Effector memory CD4-positive, alpha-beta T cell (primary cell): ENCODE measurements at regions not wholly inside any gene's neighbourhood (a gene's known extent, or its start where the extent isn't known, plus 50 kb on each side); places are given as distances from the start of the nearest gene placed in this dataset.

Experiments used
- DNase-seq, 3 donors: peaks; one replicate each; pipeline ENCODE4 v3.0.0-alpha.2; 2020
- H3K27ac ChIP-seq: 2 replicates; pipeline ENCODE4 v1.7.0; 2013; ENCODE audit warnings: mild to moderate bottlenecking, low read length, moderate library complexity; ENCODE audit not compliant: insufficient read depth, poor library complexity, severe bottlenecking
- H3K27me3 ChIP-seq: replicated peaks from 2 replicates; pipeline ENCODE4 v1.7.0; 2013; ENCODE audit warnings: mild to moderate bottlenecking, low read length; ENCODE audit not compliant: insufficient read depth, control insufficient read depth, poor library complexity, severe bottlenecking
- H3K36me3 ChIP-seq: 2 replicates; pipeline ENCODE4 v1.7.0; 2013; ENCODE audit warnings: mild to moderate bottlenecking, low read length, moderate library complexity; ENCODE audit not compliant: control insufficient read depth, insufficient read depth
- H3K4me1 ChIP-seq: 2 replicates; pipeline ENCODE4 v1.7.0; 2013; ENCODE audit warnings: low read length, mild to moderate bottlenecking; ENCODE audit not compliant: control insufficient read depth, insufficient read depth, poor library complexity, severe bottlenecking
- H3K4me3 ChIP-seq: 2 replicates; pipeline ENCODE4 v1.7.0; 2013; ENCODE audit warnings: low read length, low read depth, mild to moderate bottlenecking; ENCODE audit not compliant: insufficient read depth, poor library complexity, severe bottlenecking
- H3K9me3 ChIP-seq: 2 replicates; pipeline ENCODE4 v1.7.0; 2013; ENCODE audit warnings: mild to moderate bottlenecking, low read length, moderate library complexity; ENCODE audit not compliant: control insufficient read depth

GRCh38 chr6:113486199-113486598 is 370.9 kb upstream of the MARCKS start:
- Histone ChIP-seq H3K4me3 (no peak overlapping the region), H3K36me3 (no peaks in the 10 kb centered on the region), H3K9me3 (no peaks in the 10 kb centered on the region)

GRCh38 chr6:113487489-113488058 is 369.6 kb upstream of the MARCKS start:
- Histone ChIP-seq H3K27ac (no peak overlapping the region), H3K4me1 (no peaks in the 10 kb centered on the region), H3K4me3 (no peak overlapping the region), H3K36me3 (no peaks in the 10 kb centered on the region), H3K9me3 (no peaks in the 10 kb centered on the region), H3K27me3 (no peaks in the 10 kb centered on the region)
- no peak for DNase-seq

More at GRCh38 chr6:113486199-113486598, 370.9 kb upstream of the MARCKS start:
- H3K27ac ChIP-seq: no peak overlapping the region
- no peaks in the 10 kb centered on the region for H3K27me3 ChIP-seq
- DNase-seq: no peak
- no peaks in the 10 kb centered on the region for H3K4me1 ChIP-seq

GRCh38 chr6:113488061-113488460 is 369.1 kb upstream of the MARCKS start:
- no peak overlapping the region for H3K27ac ChIP-seq

GRCh38 chr6:113488812-113489685 is 368.1 kb upstream of the MARCKS start:
- Histone ChIP-seq H3K27me3 (no peaks in the 10 kb centered on the region), H3K27ac (no peak overlapping the region), H3K9me3 (no peaks in the 10 kb centered on the region), H3K4me3 (no peak overlapping the region), H3K36me3 (no peaks in the 10 kb centered on the region), H3K4me1 (no peaks in the 10 kb centered on the region)
- DNase-seq: no peak

More at GRCh38 chr6:113488061-113488460, 369.1 kb upstream of the MARCKS start:
- Histone ChIP-seq H3K36me3 (no peaks in the 10 kb centered on the region), H3K4me1 (no peaks in the 10 kb centered on the region), H3K4me3 (no peak overlapping the region), H3K9me3 (no peaks in the 10 kb centered on the region), H3K27me3 (no peaks in the 10 kb centered on the region)
- no peak for DNase-seq

GRCh38 chr6:113489952-113490746 is 367.0 kb upstream of the MARCKS start:
- Histone ChIP-seq H3K4me3 (no peak overlapping the region), H3K27ac (no peak overlapping the region), H3K4me1 (no peaks in the 10 kb centered on the region), H3K36me3 (no peaks in the 10 kb centered on the region), H3K9me3 (no peaks in the 10 kb centered on the region), H3K27me3 (no peaks in the 10 kb centered on the region)
- DNase-seq: no peak

GRCh38 chr6:113491376-113491775 is 365.8 kb upstream of the MARCKS start:
- DNase-seq: no peak
- no peak overlapping the region for H3K27ac ChIP-seq

GRCh38 chr6:113493991-113494390 is 363.2 kb upstream of the MARCKS start:
- H3K27ac ChIP-seq: no peak overlapping the region
- H3K9me3 ChIP-seq: no peaks in the 10 kb centered on the region
- no peaks in the 10 kb centered on the region for H3K36me3 ChIP-seq
- no peak for DNase-seq
- H3K4me1 ChIP-seq: no peaks in the 10 kb centered on the region
- no peak overlapping the region for H3K4me3 ChIP-seq
- no peaks in the 10 kb centered on the region for H3K27me3 ChIP-seq

More at GRCh38 chr6:113491376-113491775, 365.8 kb upstream of the MARCKS start:
- Histone ChIP-seq H3K4me3 (no peak overlapping the region), H3K27me3 (no peaks in the 10 kb centered on the region), H3K36me3 (no peaks in the 10 kb centered on the region), H3K4me1 (no peaks in the 10 kb centered on the region), H3K9me3 (no peaks in the 10 kb centered on the region)

- H3K9me3 ChIP-seq: no peaks in the 10 kb centered on the region
Measured at GRCh38 chr6:113495521-113495920, 361.6 kb upstream of the MARCKS start.

GRCh38 chr6:113496166-113496565 is 361.0 kb upstream of the MARCKS start:
- Histone ChIP-seq H3K4me1 (no peaks in the 10 kb centered on the region), H3K36me3 (no peaks in the 10 kb centered on the region), H3K27me3 (no peaks in the 10 kb centered on the region), H3K9me3 (no peaks in the 10 kb centered on the region), H3K4me3 (no peak overlapping the region), H3K27ac (no peak overlapping the region)
- no peak for DNase-seq

More at GRCh38 chr6:113495521-113495920, 361.6 kb upstream of the MARCKS start:
- no peaks in the 10 kb centered on the region for H3K36me3 ChIP-seq
- H3K27me3 ChIP-seq: no peaks in the 10 kb centered on the region
- no peak for DNase-seq
- H3K4me1 ChIP-seq: no peaks in the 10 kb centered on the region
- H3K4me3 ChIP-seq: no peak overlapping the region
- no peak overlapping the region for H3K27ac ChIP-seq
